HCT116 (cell line): ENCODE measurements at regions not wholly inside any gene's neighbourhood (a gene's known extent, or its start where the extent isn't known, plus 50 kb on each side); places are given as distances from the start of the nearest gene placed in this dataset.

Experiments
- CEBPB ChIP-seq: IDR thresholded peaks from 2 replicates; pipeline ENCODE4 v1.6.1; 2012; ENCODE audit warnings: low read depth
- ELF1 ChIP-seq: IDR thresholded peaks from 2 replicates; pipeline ENCODE4 v1.6.1; 2012; ENCODE audit warnings: low read depth, borderline replicate concordance
- EZH2 ChIP-seq: fragments of 200-600 bp; sonication (generic); IDR thresholded peaks from 2 replicates; pipeline ENCODE4 v1.6.1; 2017; ENCODE audit warnings: antibody characterized with exemption, mixed run types
- FOSL1 ChIP-seq: IDR thresholded peaks from 2 replicates; pipeline ENCODE4 v1.6.1; 2012; ENCODE audit warnings: low read depth
- POLR2A ChIP-seq: IDR thresholded peaks from 2 replicates; pipeline ENCODE4 v1.7.0; 2011; ENCODE audit warnings: borderline replicate concordance; ENCODE audit not compliant: insufficient read depth, insufficient read length; ENCODE audit errors: extremely low read depth
- POLR2AphosphoS5 ChIP-seq: IDR thresholded peaks from 2 replicates; pipeline ENCODE4 v1.6.1; 2011; ENCODE audit warnings: mild to moderate bottlenecking, low read depth, low read length, moderate library complexity
- RAD21 ChIP-seq: IDR thresholded peaks from 2 replicates; pipeline ENCODE4 v1.6.1; 2012; ENCODE audit warnings: low read depth, mild to moderate bottlenecking
- SIN3A ChIP-seq: IDR thresholded peaks from 2 replicates; pipeline ENCODE4 v1.6.1; 2012; ENCODE audit warnings: low read depth
- SP1 ChIP-seq: IDR thresholded peaks from 2 replicates; pipeline ENCODE4 v1.6.1; 2012; ENCODE audit warnings: low read depth
- TF ChIP-seq, protein P1 (sequence below): IDR thresholded peaks from 2 replicates; pipeline ENCODE4 v1.6.1; 2012
- TF ChIP-seq, protein P2 (sequence below), 3 experiments: fragments of 200-600 bp in 1 of 3; sonication (generic) in 1 of 3; IDR thresholded peaks in 2 of 3; conservative IDR thresholded peaks in 1 of 3; 2 replicates each; pipeline ENCODE4 v1.5.1; 2012 to 2017; ENCODE audit warnings: low read depth in 2 of 3, low read length in 2 of 3, antibody characterized with exemption in 1 of 3, borderline replicate concordance in 1 of 3, control low read depth in 1 of 3, mild to moderate bottlenecking in 1 of 3, mixed read lengths in 1 of 3, mixed run types in 1 of 3, moderate library complexity in 1 of 3; ENCODE audit not compliant: insufficient read depth in 1 of 3
- TF ChIP-seq, protein P3 (sequence below): IDR thresholded peaks from 2 replicates; pipeline ENCODE4 v1.6.1; 2011; ENCODE audit warnings: mild to moderate bottlenecking, low read length, moderate library complexity; ENCODE audit not compliant: insufficient replicate concordance; ENCODE audit errors: extremely low read depth

DNA sequence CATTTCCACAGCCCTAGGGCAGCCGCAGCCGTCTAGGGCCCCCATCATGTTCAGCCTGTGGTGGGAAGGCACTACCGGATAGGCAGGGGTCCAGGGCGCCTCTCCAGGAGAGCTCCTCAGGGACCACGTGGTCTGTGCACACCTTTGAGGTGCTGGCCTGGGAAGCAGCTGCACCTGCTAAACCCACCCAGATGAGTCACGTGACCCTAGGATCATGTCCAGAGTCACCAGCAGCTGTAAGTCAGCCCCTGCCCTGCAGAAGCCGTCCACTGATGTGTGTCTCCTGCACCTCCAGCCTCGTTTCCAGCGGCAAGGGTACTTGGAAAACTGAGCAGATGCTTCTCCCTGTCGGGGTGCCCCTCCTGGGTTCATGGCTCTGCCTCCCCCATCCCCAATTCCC is 682.6 kb upstream of the SALL3 start:
- TF ChIP-seq POLR2A = no peak
- no peak for TF ChIP-seq SIN3A
- TF ChIP-seq, protein P1, sequence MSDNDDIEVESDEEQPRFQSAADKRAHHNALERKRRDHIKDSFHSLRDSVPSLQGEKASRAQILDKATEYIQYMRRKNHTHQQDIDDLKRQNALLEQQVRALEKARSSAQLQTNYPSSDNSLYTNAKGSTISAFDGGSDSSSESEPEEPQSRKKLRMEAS = no peak
- no peak for TF ChIP-seq EZH2
- TF ChIP-seq, protein P2, sequence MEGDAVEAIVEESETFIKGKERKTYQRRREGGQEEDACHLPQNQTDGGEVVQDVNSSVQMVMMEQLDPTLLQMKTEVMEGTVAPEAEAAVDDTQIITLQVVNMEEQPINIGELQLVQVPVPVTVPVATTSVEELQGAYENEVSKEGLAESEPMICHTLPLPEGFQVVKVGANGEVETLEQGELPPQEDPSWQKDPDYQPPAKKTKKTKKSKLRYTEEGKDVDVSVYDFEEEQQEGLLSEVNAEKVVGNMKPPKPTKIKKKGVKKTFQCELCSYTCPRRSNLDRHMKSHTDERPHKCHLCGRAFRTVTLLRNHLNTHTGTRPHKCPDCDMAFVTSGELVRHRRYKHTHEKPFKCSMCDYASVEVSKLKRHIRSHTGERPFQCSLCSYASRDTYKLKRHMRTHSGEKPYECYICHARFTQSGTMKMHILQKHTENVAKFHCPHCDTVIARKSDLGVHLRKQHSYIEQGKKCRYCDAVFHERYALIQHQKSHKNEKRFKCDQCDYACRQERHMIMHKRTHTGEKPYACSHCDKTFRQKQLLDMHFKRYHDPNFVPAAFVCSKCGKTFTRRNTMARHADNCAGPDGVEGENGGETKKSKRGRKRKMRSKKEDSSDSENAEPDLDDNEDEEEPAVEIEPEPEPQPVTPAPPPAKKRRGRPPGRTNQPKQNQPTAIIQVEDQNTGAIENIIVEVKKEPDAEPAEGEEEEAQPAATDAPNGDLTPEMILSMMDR (IDR thresholded peaks at IDR 0.05 in 2 of 3, conservative IDR thresholded peaks at IDR 0.05 in 1 of 3; ENCODE audit: borderline replicate concordance in 1 of 3, insufficient read depth in 1 of 3, low read depth in 2 of 3, low read length in 2 of 3) = no peak
- no peak for TF ChIP-seq RAD21
- TF ChIP-seq POLR2AphosphoS5 = no peak
- no peak for TF ChIP-seq CEBPB
- TF ChIP-seq, protein P3, sequence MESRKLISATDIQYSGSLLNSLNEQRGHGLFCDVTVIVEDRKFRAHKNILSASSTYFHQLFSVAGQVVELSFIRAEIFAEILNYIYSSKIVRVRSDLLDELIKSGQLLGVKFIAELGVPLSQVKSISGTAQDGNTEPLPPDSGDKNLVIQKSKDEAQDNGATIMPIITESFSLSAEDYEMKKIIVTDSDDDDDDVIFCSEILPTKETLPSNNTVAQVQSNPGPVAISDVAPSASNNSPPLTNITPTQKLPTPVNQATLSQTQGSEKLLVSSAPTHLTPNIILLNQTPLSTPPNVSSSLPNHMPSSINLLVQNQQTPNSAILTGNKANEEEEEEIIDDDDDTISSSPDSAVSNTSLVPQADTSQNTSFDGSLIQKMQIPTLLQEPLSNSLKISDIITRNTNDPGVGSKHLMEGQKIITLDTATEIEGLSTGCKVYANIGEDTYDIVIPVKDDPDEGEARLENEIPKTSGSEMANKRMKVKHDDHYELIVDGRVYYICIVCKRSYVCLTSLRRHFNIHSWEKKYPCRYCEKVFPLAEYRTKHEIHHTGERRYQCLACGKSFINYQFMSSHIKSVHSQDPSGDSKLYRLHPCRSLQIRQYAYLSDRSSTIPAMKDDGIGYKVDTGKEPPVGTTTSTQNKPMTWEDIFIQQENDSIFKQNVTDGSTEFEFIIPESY = no peak
- no peak for TF ChIP-seq ELF1
- TF ChIP-seq FOSL1 = no peak
- TF ChIP-seq SP1 = no peak
